ENCODE measurements at regions not wholly inside any gene's neighbourhood (a gene's known extent, or its start where the extent isn't known, plus 50 kb on each side); places are given as distances from the start of the nearest gene placed in this dataset.

DNA sequence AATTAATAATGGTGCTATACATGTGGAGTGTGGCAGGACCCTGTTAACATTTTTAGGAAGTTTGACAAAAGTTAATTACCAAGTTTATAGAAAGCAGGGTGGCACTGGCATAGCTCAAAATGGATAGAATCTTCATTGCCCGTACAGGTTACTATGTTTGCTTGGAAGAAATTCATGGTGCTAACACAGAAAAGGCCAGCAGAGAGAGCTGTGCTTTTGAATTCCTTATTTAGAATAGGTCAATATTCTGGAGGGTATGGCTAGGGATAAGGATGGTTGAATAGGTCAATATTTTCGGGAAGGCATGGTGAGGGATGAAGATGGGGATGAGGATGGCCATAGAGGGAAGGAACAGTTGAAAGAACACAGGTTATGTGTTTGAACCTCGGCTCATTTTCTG lies 345.1 kb downstream of the LMO4 start (continued):
- TF ChIP-seq, protein P1, sequence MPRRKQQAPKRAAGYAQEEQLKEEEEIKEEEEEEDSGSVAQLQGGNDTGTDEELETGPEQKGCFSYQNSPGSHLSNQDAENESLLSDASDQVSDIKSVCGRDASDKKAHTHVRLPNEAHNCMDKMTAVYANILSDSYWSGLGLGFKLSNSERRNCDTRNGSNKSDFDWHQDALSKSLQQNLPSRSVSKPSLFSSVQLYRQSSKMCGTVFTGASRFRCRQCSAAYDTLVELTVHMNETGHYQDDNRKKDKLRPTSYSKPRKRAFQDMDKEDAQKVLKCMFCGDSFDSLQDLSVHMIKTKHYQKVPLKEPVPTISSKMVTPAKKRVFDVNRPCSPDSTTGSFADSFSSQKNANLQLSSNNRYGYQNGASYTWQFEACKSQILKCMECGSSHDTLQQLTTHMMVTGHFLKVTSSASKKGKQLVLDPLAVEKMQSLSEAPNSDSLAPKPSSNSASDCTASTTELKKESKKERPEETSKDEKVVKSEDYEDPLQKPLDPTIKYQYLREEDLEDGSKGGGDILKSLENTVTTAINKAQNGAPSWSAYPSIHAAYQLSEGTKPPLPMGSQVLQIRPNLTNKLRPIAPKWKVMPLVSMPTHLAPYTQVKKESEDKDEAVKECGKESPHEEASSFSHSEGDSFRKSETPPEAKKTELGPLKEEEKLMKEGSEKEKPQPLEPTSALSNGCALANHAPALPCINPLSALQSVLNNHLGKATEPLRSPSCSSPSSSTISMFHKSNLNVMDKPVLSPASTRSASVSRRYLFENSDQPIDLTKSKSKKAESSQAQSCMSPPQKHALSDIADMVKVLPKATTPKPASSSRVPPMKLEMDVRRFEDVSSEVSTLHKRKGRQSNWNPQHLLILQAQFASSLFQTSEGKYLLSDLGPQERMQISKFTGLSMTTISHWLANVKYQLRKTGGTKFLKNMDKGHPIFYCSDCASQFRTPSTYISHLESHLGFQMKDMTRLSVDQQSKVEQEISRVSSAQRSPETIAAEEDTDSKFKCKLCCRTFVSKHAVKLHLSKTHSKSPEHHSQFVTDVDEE (CRISPR knock-in tag; IDR thresholded peaks at IDR 0.05) = no peak
- no peak for TF ChIP-seq TCF4 (CRISPR knock-in tag; IDR thresholded peaks at IDR 0.05; ENCODE audit: borderline replicate concordance)
- TF ChIP-seq, protein P2, sequence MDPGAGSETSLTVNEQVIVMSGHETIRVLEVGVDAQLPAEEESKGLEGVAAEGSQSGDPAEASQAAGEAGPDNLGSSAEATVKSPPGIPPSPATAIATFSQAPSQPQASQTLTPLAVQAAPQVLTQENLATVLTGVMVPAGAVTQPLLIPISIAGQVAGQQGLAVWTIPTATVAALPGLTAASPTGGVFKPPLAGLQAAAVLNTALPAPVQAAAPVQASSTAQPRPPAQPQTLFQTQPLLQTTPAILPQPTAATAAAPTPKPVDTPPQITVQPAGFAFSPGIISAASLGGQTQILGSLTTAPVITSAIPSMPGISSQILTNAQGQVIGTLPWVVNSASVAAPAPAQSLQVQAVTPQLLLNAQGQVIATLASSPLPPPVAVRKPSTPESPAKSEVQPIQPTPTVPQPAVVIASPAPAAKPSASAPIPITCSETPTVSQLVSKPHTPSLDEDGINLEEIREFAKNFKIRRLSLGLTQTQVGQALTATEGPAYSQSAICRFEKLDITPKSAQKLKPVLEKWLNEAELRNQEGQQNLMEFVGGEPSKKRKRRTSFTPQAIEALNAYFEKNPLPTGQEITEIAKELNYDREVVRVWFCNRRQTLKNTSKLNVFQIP (CRISPR knock-in tag; IDR thresholded peaks at IDR 0.05; ENCODE audit: borderline replicate concordance, low read depth) = no peak

DNA sequence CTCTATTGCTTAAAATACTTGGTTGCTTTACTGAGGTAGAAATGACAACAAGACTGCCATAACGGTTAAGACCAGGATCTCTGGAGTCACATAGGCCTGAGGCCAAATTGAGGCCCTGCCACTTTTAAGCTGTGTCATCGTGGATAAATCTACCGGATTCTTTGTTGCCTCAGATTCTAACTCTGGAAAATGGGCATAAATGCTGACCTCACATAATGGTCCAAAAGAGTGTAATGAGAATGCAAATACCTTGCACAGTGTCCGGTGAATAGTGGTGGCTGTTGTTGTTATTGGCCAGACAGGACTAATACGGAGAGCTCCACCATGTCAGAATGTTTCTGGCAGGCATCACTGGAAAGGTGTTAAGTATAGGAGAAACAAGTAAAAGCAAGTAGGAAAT lies 346.1 kb downstream of the LMO4 start:
- ATAC-seq = no peak
- TF ChIP-seq BACH2 (CRISPR knock-in tag; IDR thresholded peaks at IDR 0.05; ENCODE audit: borderline replicate concordance) = no peak
- TF ChIP-seq, protein P3, sequence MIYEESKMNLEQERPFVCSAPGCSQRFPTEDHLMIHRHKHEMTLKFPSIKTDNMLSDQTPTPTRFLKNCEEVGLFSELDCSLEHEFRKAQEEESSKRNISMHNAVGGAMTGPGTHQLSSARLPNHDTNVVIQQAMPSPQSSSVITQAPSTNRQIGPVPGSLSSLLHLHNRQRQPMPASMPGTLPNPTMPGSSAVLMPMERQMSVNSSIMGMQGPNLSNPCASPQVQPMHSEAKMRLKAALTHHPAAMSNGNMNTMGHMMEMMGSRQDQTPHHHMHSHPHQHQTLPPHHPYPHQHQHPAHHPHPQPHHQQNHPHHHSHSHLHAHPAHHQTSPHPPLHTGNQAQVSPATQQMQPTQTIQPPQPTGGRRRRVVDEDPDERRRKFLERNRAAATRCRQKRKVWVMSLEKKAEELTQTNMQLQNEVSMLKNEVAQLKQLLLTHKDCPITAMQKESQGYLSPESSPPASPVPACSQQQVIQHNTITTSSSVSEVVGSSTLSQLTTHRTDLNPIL (CRISPR knock-in tag; IDR thresholded peaks at IDR 0.05; ENCODE audit: low read depth) = no peak
- no peak for TF ChIP-seq CSDC2 (CRISPR knock-in tag; IDR thresholded peaks at IDR 0.05)
- TF ChIP-seq ISL1 (CRISPR knock-in tag; IDR thresholded peaks at IDR 0.05) = no peak
- no peak for TF ChIP-seq ZNF8 (CRISPR knock-in tag; IDR thresholded peaks at IDR 0.05)
- no peak for TF ChIP-seq ZFP30 (CRISPR knock-in tag; IDR thresholded peaks at IDR 0.05)
- no peak for TF ChIP-seq OSR1 (CRISPR knock-in tag; IDR thresholded peaks at IDR 0.05)
- no peak for TF ChIP-seq ZC3H10 (CRISPR knock-in tag; IDR thresholded peaks at IDR 0.05)
- no peak for TF ChIP-seq ARNTL (CRISPR knock-in tag; IDR thresholded peaks at IDR 0.05; ENCODE audit: borderline replicate concordance, low read depth)
- TF ChIP-seq, protein P2 (CRISPR knock-in tag; IDR thresholded peaks at IDR 0.05; ENCODE audit: borderline replicate concordance, low read depth) = no peak
- no peak for TF ChIP-seq ZNF70 (CRISPR knock-in tag; IDR thresholded peaks at IDR 0.05)
- no peak for TF ChIP-seq ZNF565 (CRISPR knock-in tag; conservative IDR thresholded peaks at IDR 0.05; ENCODE audit: low read depth)
- TF ChIP-seq, protein P1 (CRISPR knock-in tag; IDR thresholded peaks at IDR 0.05) = no peak
- TF ChIP-seq TOX (CRISPR knock-in tag; IDR thresholded peaks at IDR 0.05; ENCODE audit: borderline replicate concordance) = no peak
- no peak for TF ChIP-seq SNAI2 (CRISPR knock-in tag; IDR thresholded peaks at IDR 0.05)
- no peak for TF ChIP-seq GLIS3 (CRISPR knock-in tag; IDR thresholded peaks at IDR 0.05)
- TF ChIP-seq TCF4 (CRISPR knock-in tag; IDR thresholded peaks at IDR 0.05; ENCODE audit: borderline replicate concordance) = no peak
- no peak for TF ChIP-seq RARB (CRISPR knock-in tag; IDR thresholded peaks at IDR 0.05)
- TF ChIP-seq, protein P4, sequence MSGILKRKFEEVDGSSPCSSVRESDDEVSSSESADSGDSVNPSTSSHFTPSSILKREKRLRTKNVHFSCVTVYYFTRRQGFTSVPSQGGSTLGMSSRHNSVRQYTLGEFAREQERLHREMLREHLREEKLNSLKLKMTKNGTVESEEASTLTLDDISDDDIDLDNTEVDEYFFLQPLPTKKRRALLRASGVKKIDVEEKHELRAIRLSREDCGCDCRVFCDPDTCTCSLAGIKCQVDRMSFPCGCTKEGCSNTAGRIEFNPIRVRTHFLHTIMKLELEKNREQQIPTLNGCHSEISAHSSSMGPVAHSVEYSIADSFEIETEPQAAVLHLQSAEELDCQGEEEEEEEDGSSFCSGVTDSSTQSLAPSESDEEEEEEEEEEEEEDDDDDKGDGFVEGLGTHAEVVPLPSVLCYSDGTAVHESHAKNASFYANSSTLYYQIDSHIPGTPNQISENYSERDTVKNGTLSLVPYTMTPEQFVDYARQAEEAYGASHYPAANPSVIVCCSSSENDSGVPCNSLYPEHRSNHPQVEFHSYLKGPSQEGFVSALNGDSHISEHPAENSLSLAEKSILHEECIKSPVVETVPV (CRISPR knock-in tag; IDR thresholded peaks at IDR 0.05) = no peak
- no peak for TF ChIP-seq PPARA (CRISPR knock-in tag; IDR thresholded peaks at IDR 0.05; ENCODE audit: borderline replicate concordance)
